Parathyroid adenoma (tissue), 2 donors: ENCODE measurements at regions not wholly inside any gene's neighbourhood (a gene's known extent, or its start where the extent isn't known, plus 50 kb on each side); places are given as distances from the start of the nearest gene placed in this dataset.
"Not testable (repeated sequence)": the region's sequence is repeated elsewhere in the genome, so short reads cannot be mapped to it uniquely, and the experiment has no call there.

Experiments used
- H2AFZ ChIP-seq: fragments of 300-600 bp; sonication (generic); one replicate; pipeline ENCODE4 v1.7.0; 2017; ENCODE audit warnings: antibody characterized with exemption, mild to moderate bottlenecking
- H3K27ac ChIP-seq: fragments of 300-600 bp; sonication (generic); one replicate; pipeline ENCODE4 v1.7.0; 2017
- H3K27me3 ChIP-seq: fragments of 300-600 bp; sonication (generic); one replicate; pipeline ENCODE4 v1.7.0; 2017; ENCODE audit warnings: low read length; ENCODE audit not compliant: control insufficient read depth, insufficient read depth
- H3K36me3 ChIP-seq: fragments of 300-600 bp; sonication (generic); one replicate; pipeline ENCODE4 v1.7.0; 2017; ENCODE audit warnings: low read length; ENCODE audit not compliant: control insufficient read depth, insufficient read depth
- H3K4me1 ChIP-seq: fragments of 300-600 bp; sonication (generic); one replicate; pipeline ENCODE4 v1.7.0; 2017; ENCODE audit warnings: control low read depth
- H3K4me2 ChIP-seq: fragments of 300-600 bp; sonication (generic); one replicate; pipeline ENCODE4 v1.7.0; 2017; ENCODE audit warnings: low read length
- H3K4me3 ChIP-seq: fragments of 300-600 bp; sonication (generic); one replicate; pipeline ENCODE4 v1.7.0; 2017; ENCODE audit warnings: low read depth, low read length
- H3K79me2 ChIP-seq: fragments of 300-600 bp; sonication (generic); one replicate; pipeline ENCODE4 v1.7.0; 2017; ENCODE audit warnings: control low read depth
- H3K9ac ChIP-seq: fragments of 300-600 bp; sonication (generic); one replicate; pipeline ENCODE4 v1.7.0; 2017; ENCODE audit warnings: mild to moderate bottlenecking
- H3K9me3 ChIP-seq: fragments of 300-600 bp; sonication (generic); one replicate; pipeline ENCODE4 v1.7.0; 2017; ENCODE audit warnings: low read length; ENCODE audit not compliant: control insufficient read depth
- TF ChIP-seq, protein P1 (sequence below): fragments of 300-600 bp; sonication (generic); IDR thresholded peaks from one replicate; pipeline ENCODE4 v1.7.0; 2017; ENCODE audit warnings: antibody characterized with exemption, mild to moderate bottlenecking
- donor health status: primary hyperparathyroidism.

DNA sequence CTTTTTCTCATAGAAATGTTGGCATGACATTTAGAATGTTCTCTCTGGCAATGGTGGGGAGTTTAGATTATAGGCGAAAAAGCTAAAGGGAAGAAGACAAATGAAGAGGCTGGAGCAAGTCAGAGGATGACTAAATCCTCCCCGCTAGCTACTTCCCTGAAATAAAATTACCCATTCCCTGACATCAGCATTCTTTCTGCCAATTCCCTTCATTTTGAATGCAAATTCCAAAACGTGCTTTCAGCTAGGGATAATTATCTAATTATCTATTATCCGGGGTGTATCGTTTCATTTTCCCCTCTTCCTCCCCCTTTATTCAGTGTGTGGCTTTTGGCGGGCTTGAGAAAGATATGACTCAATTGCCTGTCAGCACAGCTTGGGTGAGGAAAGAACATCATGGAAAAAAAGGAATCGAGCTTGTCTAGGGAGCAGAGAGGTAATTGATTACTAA lies 672.3 kb downstream of the TNS3 start:
- H3K36me3 ChIP-seq = no peaks in the 10 kb centered on the region
- TF ChIP-seq, protein P1, sequence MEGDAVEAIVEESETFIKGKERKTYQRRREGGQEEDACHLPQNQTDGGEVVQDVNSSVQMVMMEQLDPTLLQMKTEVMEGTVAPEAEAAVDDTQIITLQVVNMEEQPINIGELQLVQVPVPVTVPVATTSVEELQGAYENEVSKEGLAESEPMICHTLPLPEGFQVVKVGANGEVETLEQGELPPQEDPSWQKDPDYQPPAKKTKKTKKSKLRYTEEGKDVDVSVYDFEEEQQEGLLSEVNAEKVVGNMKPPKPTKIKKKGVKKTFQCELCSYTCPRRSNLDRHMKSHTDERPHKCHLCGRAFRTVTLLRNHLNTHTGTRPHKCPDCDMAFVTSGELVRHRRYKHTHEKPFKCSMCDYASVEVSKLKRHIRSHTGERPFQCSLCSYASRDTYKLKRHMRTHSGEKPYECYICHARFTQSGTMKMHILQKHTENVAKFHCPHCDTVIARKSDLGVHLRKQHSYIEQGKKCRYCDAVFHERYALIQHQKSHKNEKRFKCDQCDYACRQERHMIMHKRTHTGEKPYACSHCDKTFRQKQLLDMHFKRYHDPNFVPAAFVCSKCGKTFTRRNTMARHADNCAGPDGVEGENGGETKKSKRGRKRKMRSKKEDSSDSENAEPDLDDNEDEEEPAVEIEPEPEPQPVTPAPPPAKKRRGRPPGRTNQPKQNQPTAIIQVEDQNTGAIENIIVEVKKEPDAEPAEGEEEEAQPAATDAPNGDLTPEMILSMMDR = no peak
- H3K9ac ChIP-seq = no peak overlapping the region

DNA sequence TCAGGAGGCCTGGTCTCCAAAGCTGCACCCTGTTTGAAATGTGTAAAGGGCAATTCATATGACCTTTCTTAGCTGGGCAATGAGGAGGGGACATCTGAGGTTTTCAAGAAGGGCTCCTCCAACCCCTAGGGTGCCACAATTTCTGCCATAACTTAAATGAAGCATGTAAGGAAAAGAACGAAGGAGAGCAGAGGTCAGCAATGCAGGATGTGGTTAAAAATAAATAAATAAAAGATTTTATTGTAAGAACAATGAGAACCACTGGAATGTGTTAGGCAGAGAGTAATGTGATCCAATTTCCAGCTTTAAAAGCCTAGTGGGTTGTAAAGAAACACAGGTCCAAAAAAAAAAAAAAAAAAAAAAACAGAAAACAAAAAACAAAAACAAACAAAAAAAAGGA lies 673.1 kb downstream of the TNS3 start:
- Histone ChIP-seq H3K27ac (no peak overlapping the region), H3K9me3 (no peaks in the 10 kb centered on the region), H3K4me1 (no peaks in the 10 kb centered on the region), H2AFZ (no peak overlapping the region), H3K79me2 (no peaks in the 10 kb centered on the region), H3K4me3 (no peak overlapping the region), H3K36me3 (no peaks in the 10 kb centered on the region), H3K4me2 (no peak overlapping the region), H3K27me3 (no peaks in the 10 kb centered on the region), H3K9ac (no peak overlapping the region)
- TF ChIP-seq, protein P1 = no peak

More for the DNA sequence above, 672.3 kb downstream of the TNS3 start:
- no peaks in the 10 kb centered on the region for H3K4me1 ChIP-seq
- no peak overlapping the region for H3K27ac ChIP-seq
- H3K9me3 ChIP-seq = no peaks in the 10 kb centered on the region
- no peak overlapping the region for H2AFZ ChIP-seq
- H3K4me2 ChIP-seq = no peak overlapping the region
- no peak overlapping the region for H3K4me3 ChIP-seq
- H3K27me3 ChIP-seq = no peaks in the 10 kb centered on the region
- H3K79me2 ChIP-seq = no peaks in the 10 kb centered on the region

DNA sequence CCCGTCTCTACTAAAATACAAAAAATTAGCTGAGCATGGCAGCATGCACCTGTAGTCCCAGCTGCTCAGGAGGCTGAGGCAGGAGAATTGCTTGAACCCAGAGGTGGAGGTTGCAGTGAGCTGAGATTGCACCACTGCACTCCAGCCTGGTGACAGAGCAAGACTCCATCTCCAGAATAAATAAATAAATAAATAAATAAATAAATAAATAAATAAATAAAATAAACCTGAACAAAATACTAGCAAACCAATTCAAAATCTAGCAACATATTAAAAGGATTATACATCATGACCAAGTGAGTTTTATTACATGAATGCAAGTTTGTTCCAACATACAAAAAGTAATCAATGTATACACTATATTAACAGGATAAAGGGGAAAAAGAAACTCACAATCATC lies 677.4 kb downstream of the TNS3 start:
- not testable (repeated sequence) for H3K79me2 ChIP-seq, H3K4me1 ChIP-seq, H3K36me3 ChIP-seq, H3K27me3 ChIP-seq, H3K9me3 ChIP-seq, H3K4me3 ChIP-seq, H3K4me2 ChIP-seq, H3K27ac ChIP-seq, H2AFZ ChIP-seq, H3K9ac ChIP-seq

DNA sequence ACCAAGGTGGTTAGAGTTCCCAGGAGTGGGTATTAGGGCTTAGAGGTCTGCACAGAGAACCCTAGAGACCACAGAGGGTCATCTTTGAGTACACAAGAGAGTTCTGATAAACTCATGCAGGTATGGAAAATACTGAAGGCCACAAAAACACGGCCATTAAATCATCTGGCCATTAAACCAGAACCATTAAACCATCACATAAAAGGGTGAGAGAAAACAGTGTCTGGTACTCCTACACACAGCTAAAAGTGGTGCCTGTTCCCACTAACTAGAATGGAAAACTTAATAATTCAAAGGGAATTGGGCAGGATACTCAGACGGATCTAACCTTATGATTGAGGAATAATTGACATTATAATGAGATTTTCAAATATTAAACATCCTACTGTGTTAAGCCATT lies 679.4 kb downstream of the TNS3 start:
- TF ChIP-seq, protein P1 = no peak
- no peak overlapping the region for H3K27ac ChIP-seq
- H3K4me2 ChIP-seq = no peak overlapping the region

DNA sequence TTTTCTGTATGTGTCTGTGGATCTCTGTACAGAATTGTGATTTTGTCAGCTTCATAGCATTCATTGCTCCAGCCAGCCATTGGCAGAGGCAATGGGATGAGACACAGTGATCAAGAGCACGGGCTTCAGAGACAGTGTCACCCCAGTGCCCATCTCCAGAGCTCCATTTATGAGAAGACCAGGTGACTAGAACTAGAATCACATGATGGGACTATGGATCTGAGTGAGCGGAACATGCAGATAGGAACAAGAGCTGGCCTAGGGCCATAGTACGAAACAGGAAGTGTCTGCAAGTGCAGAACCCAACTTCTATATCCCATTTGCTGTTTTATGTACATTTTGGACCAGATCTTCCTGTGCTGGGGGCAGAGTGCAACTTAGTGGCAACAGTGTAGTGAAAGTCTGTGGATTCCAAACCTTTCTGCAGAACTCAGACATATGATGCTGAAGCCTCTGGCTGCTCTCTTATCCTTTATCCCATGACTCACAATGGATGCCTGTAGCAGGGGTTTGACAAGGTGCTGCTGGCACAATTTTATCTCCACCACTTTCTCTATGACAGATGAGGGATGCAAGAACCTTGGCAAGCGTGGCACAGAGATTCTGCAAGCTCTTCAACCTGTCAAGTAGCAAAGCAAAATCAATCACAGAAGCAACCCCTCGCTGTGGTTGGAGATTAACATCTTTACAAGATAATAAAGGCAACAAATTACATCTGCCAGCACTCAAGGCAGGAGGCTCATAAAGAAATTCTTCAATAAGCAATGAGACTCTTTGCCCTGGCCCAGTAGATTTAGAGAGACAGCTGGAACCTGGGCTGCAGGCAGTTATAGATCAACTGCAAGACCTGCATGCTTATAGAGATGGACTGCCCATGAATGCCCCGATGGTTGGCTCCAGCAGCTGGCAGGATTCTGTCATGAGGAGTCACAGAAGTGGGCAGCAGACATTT lies 681.3 kb downstream of the TNS3 start:
- no peak overlapping the region for H2AFZ ChIP-seq
- no peak overlapping the region for H3K27ac ChIP-seq
- no peak overlapping the region for H3K4me2 ChIP-seq
- H3K4me3 ChIP-seq = no peak overlapping the region
- TF ChIP-seq, protein P1 = no peak
- no peak overlapping the region for H3K9ac ChIP-seq
- no peaks in the 10 kb centered on the region for H3K9me3 ChIP-seq
- no peaks in the 10 kb centered on the region for H3K36me3 ChIP-seq
- no peaks in the 10 kb centered on the region for H3K27me3 ChIP-seq
- no peaks in the 10 kb centered on the region for H3K4me1 ChIP-seq
- no peaks in the 10 kb centered on the region for H3K79me2 ChIP-seq

More for the DNA sequence above, 679.4 kb downstream of the TNS3 start:
- H3K4me3 ChIP-seq = no peak overlapping the region
- H3K36me3 ChIP-seq = no peaks in the 10 kb centered on the region
- H3K79me2 ChIP-seq = no peaks in the 10 kb centered on the region
- no peak overlapping the region for H2AFZ ChIP-seq
- no peak overlapping the region for H3K9ac ChIP-seq
- H3K4me1 ChIP-seq = no peaks in the 10 kb centered on the region
- no peaks in the 10 kb centered on the region for H3K9me3 ChIP-seq
- no peaks in the 10 kb centered on the region for H3K27me3 ChIP-seq
